ENCODE measurements at regions not wholly inside any gene's neighbourhood (a gene's known extent, or its start where the extent isn't known, plus 50 kb on each side); places are given as distances from the start of the nearest gene placed in this dataset.
"Not testable (repeated sequence)": the region's sequence is repeated elsewhere in the genome, so short reads cannot be mapped to it uniquely, and the experiment has no call there.

GRCh38 chr2:53536583-53537361 is 230.8 kb upstream of the CHAC2 start:
- no peak for DNase-seq

- DNase-seq: no peak
Observed at GRCh38 chr2:53535234-53535840, 232.3 kb upstream of the CHAC2 start.

GRCh38 chr2:53530126-53530525 is 237.5 kb upstream of the CHAC2 start:
- no peak for DNase-seq

- no peak for DNase-seq
Observed at GRCh38 chr2:53527056-53527455, 240.5 kb upstream of the CHAC2 start.

GRCh38 chr2:53519918-53520841 is 247.4 kb upstream of the CHAC2 start:
- DNase-seq: no peak

GRCh38 chr2:53517406-53517805 is 250.2 kb upstream of the CHAC2 start:
- no peak for DNase-seq

GRCh38 chr2:53516650-53517049 is 251.0 kb upstream of the CHAC2 start:
- DNase-seq: no peak

- DNase-seq: no peak
Observed at GRCh38 chr2:53515435-53516332, 251.9 kb upstream of the CHAC2 start.

GRCh38 chr2:53513167-53513666 is 254.4 kb upstream of the CHAC2 start:
- no peak for DNase-seq

GRCh38 chr2:53512071-53512826 is 255.4 kb upstream of the CHAC2 start:
- DNase-seq: no peak

- no peak for DNase-seq
Observed at GRCh38 chr2:53511549-53511948, 256.1 kb upstream of the CHAC2 start.

- DNase-seq: no peak
Observed at GRCh38 chr2:53510401-53510800, 257.2 kb upstream of the CHAC2 start.

- no peak for DNase-seq
Observed at GRCh38 chr2:53509831-53510388, 257.7 kb upstream of the CHAC2 start.

GRCh38 chr2:53508667-53509066 is 258.9 kb upstream of the CHAC2 start:
- no peak for DNase-seq

- DNase-seq: not testable (repeated sequence)
Observed at GRCh38 chr2:53507070-53507469, 260.5 kb upstream of the CHAC2 start.

GRCh38 chr2:53505826-53506225 is 261.8 kb upstream of the CHAC2 start:
- DNase-seq: no peak

- no peak for DNase-seq
Observed at GRCh38 chr2:53504507-53504906, 263.1 kb upstream of the CHAC2 start.

- no peak for DNase-seq
Observed at GRCh38 chr2:53500181-53500580, 267.4 kb upstream of the CHAC2 start.

- DNase-seq: no peak
Observed at GRCh38 chr2:53498210-53498609, 269.4 kb upstream of the CHAC2 start.

GRCh38 chr2:53497020-53497419 is 270.6 kb upstream of the CHAC2 start:
- DNase-seq: no peak

GRCh38 chr2:53493210-53493609 is 274.4 kb upstream of the CHAC2 start:
- DNase-seq: no peak
